GM23338 (cell line): ENCODE measurements at regions not wholly inside any gene's neighbourhood (a gene's known extent, or its start where the extent isn't known, plus 50 kb on each side); places are given as distances from the start of the nearest gene placed in this dataset.

Experiments
- ATAC-seq: fragments of 200-7000 bp; cut with Tn5 transposase; 3 replicates; pipeline ENCODE4 v1.9.1; 2020
- DNase-seq: peaks from one replicate; pipeline ENCODE4 v3.0.0-alpha.2; 2015; ENCODE audit warnings: low spot score
- H2AFZ ChIP-seq: fragments of 200-600 bp; sonication (generic); 2 replicates; pipeline ENCODE4 v1.8.0; 2016; ENCODE audit warnings: antibody characterized with exemption, mild to moderate bottlenecking, moderate library complexity
- H3F3A ChIP-seq: fragments of 200-600 bp; sonication (generic); replicated peaks from 2 replicates; pipeline ENCODE4 v1.8.0; 2017; ENCODE audit warnings: antibody characterized with exemption, mixed run types, low read depth
- H3K27ac ChIP-seq: fragments of 200-600 bp; sonication (generic); 2 replicates; pipeline ENCODE4 v1.6.1; 2016; ENCODE audit warnings: low read depth
- H3K27me3 ChIP-seq: fragments of 200-600 bp; sonication (generic); 2 replicates; pipeline ENCODE4 v1.8.0; 2016; ENCODE audit warnings: mild to moderate bottlenecking, mixed run types, moderate library complexity; ENCODE audit not compliant: insufficient read depth
- H3K36me3 ChIP-seq: fragments of 200-600 bp; sonication (generic); 2 replicates; pipeline ENCODE4 v1.8.0; 2016; ENCODE audit warnings: mild to moderate bottlenecking; ENCODE audit not compliant: insufficient read depth
- H3K4me1 ChIP-seq: fragments of 200-600 bp; sonication (generic); 2 replicates; pipeline ENCODE4 v1.8.0; 2016; ENCODE audit warnings: mild to moderate bottlenecking, moderate library complexity; ENCODE audit not compliant: insufficient read depth
- H3K4me2 ChIP-seq: fragments of 200-600 bp; sonication (generic); 2 replicates; pipeline ENCODE4 v1.7.1; 2017; ENCODE audit warnings: mixed run types
- H3K4me3 ChIP-seq: fragments of 200-600 bp; sonication (generic); 2 replicates; pipeline ENCODE4 v1.6.1; 2016; ENCODE audit warnings: mixed run types
- H3K79me2 ChIP-seq: fragments of 200-600 bp; sonication (generic); replicated peaks from 2 replicates; pipeline ENCODE4 v1.8.0; 2017; ENCODE audit warnings: mild to moderate bottlenecking; ENCODE audit not compliant: insufficient read depth
- H3K9me2 ChIP-seq: fragments of 200-600 bp; sonication (generic); 2 replicates; pipeline ENCODE4 v1.8.0; 2017; ENCODE audit not compliant: insufficient read depth
- H4K20me1 ChIP-seq: fragments of 200-600 bp; sonication (generic); replicated peaks from 2 replicates; pipeline ENCODE4 v1.8.0; 2017; ENCODE audit warnings: mild to moderate bottlenecking; ENCODE audit not compliant: insufficient read depth
- H3K27ac Mint-ChIP-seq: 2 replicates; pipeline ENCODE4 v1.8.0; 2020; ENCODE audit warnings: inconsistent platforms, mild to moderate bottlenecking, moderate library complexity, mixed read lengths
- H3K27me3 Mint-ChIP-seq: 3 replicates; pipeline ENCODE4 v1.8.0; 2022; ENCODE audit warnings: low read depth, mild to moderate bottlenecking, moderate library complexity, mixed read lengths, inconsistent platforms; ENCODE audit not compliant: insufficient read depth, poor library complexity
- H3K36me3 Mint-ChIP-seq: 3 replicates; pipeline ENCODE4 v1.8.0; 2021; ENCODE audit warnings: low read depth, mild to moderate bottlenecking, inconsistent platforms, moderate library complexity, mixed read lengths
- H3K4me1 Mint-ChIP-seq: 3 replicates; pipeline ENCODE4 v1.8.0; 2020; ENCODE audit warnings: mild to moderate bottlenecking, inconsistent platforms, mixed read lengths
- H3K4me3 Mint-ChIP-seq: 3 replicates; pipeline ENCODE4 v1.8.0; 2021; ENCODE audit warnings: moderate library complexity, mild to moderate bottlenecking, inconsistent platforms, mixed read lengths
- H3K9me3 Mint-ChIP-seq: 3 replicates; pipeline ENCODE4 v1.8.0; 2020; ENCODE audit warnings: moderate library complexity, mild to moderate bottlenecking, inconsistent platforms, mixed read lengths
- CREB1 ChIP-seq: fragments of 250-450 bp; sonication (Bioruptor Pico); IDR thresholded peaks from 2 replicates; pipeline ENCODE4 v1.5.0; 2020; ENCODE audit warnings: low read depth, mild to moderate bottlenecking, moderate library complexity
- EZH2 ChIP-seq: fragments of 200-600 bp; sonication (generic); IDR thresholded peaks from one replicate; pipeline ENCODE4 v1.8.0; 2017; ENCODE audit warnings: antibody characterized with exemption, mild to moderate bottlenecking, low read depth; ENCODE audit not compliant: unreplicated experiment
- EZH2phosphoT487 ChIP-seq: fragments of 200-600 bp; sonication (generic); IDR thresholded peaks from one replicate; pipeline ENCODE4 v1.8.1; 2018; ENCODE audit warnings: antibody characterized with exemption; ENCODE audit not compliant: unreplicated experiment
- JUNB ChIP-seq: IDR thresholded peaks from one replicate; pipeline ENCODE4 v1.6.1; 2016; ENCODE audit warnings: antibody characterized with exemption; ENCODE audit not compliant: unreplicated experiment
- NANOG ChIP-seq: IDR thresholded peaks from 2 replicates; pipeline ENCODE4 v1.6.1; 2016; ENCODE audit warnings: antibody characterized with exemption, borderline replicate concordance
- STAT1 ChIP-seq: IDR thresholded peaks from one replicate; pipeline ENCODE4 v1.6.1; 2016; ENCODE audit warnings: antibody characterized with exemption; ENCODE audit not compliant: unreplicated experiment
- ZNF114 ChIP-seq: fragments of 250-450 bp; sonication (Bioruptor Pico); IDR thresholded peaks from 2 replicates; pipeline ENCODE4 v1.5.0; 2020; ENCODE audit warnings: mild to moderate bottlenecking, moderate library complexity
- ZNF331 ChIP-seq: fragments of 250-450 bp; sonication (Bioruptor Pico); IDR thresholded peaks from 2 replicates; pipeline ENCODE4 v1.5.0; 2020; ENCODE audit warnings: low read depth, mild to moderate bottlenecking, moderate library complexity
- TF ChIP-seq, protein P1 (sequence below): IDR thresholded peaks from 2 replicates; pipeline ENCODE4 v1.6.1; 2016; ENCODE audit warnings: antibody characterized with exemption
- TF ChIP-seq, protein P2 (sequence below): IDR thresholded peaks from one replicate; pipeline ENCODE4 v1.6.1; 2018; ENCODE audit warnings: antibody characterized with exemption; ENCODE audit not compliant: unreplicated experiment
- TF ChIP-seq, protein P3 (sequence below), 2 experiments: fragments of 200-600 bp in 1 of 2; sonication (generic) in 1 of 2; conservative IDR thresholded peaks; 2 replicates each; pipeline versions ENCODE4 v1.5.1 to v1.6.1; 2016 to 2017; ENCODE audit warnings: antibody characterized with exemption in 2 of 2, low read depth in 2 of 2, mild to moderate bottlenecking in 2 of 2, moderate library complexity in 1 of 2
- TF ChIP-seq, protein P4 (sequence below): fragments of 250-450 bp; sonication (Bioruptor Pico); IDR thresholded peaks from 2 replicates; pipeline ENCODE4 v1.5.0; 2020; ENCODE audit warnings: mild to moderate bottlenecking, moderate library complexity

DNA sequence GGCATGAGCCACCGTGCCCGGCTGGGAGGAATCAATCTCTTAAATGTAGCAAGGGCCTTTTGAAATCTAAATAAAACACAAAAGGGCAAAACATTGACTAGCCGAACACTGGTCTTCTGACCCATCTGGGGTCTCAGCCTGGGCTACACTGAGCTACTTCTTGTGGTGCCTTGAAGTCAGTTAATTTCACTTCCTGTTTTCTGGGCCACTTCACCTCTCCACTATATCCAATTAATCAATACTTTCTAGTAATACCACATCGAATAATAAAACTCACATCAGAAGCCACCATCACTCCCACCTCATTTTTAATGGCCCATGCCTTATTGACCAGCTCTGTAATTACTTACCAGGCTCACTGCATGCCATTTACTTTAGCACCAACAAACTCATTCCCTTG, 138.0 kb upstream of the SAMSN1 start:
- Mint-ChIP-seq H3K4me3 (no peak overlapping the region), H3K4me1 (peaks cover 6% of the 10 kb centered on the region), H3K36me3 (0 out of 3 replicates have a peak, but pooled peaks cover under 1% of the 10 kb centered on the region), H3K27me3 (peaks cover 3% of the 10 kb centered on the region), H3K9me3 (peaks cover 3% of the 10 kb centered on the region; the same call in 1 of the 3 replicates), H3K27ac (no peak overlapping the region)
- DNase-seq = no peak
- Histone ChIP-seq H3K4me3 (no peak overlapping the region), H3K4me1 (no peaks in the 10 kb centered on the region), H3K9me2 (peaks cover 12% of the 10 kb centered on the region), H3K36me3 (no peaks in the 10 kb centered on the region), H3K27me3 (no peaks in the 10 kb centered on the region), H2AFZ (no peak overlapping the region), H3K27ac (no peak overlapping the region), H3F3A (no peaks in the 10 kb centered on the region), H4K20me1 (no peaks in the 10 kb centered on the region), H3K79me2 (no peaks in the 10 kb centered on the region), H3K4me2 (no peak overlapping the region)
- ATAC-seq = no peak
- TF ChIP-seq, protein P1, sequence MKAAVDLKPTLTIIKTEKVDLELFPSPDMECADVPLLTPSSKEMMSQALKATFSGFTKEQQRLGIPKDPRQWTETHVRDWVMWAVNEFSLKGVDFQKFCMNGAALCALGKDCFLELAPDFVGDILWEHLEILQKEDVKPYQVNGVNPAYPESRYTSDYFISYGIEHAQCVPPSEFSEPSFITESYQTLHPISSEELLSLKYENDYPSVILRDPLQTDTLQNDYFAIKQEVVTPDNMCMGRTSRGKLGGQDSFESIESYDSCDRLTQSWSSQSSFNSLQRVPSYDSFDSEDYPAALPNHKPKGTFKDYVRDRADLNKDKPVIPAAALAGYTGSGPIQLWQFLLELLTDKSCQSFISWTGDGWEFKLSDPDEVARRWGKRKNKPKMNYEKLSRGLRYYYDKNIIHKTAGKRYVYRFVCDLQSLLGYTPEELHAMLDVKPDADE = no peak
- TF ChIP-seq CREB1 (CRISPR knock-in tag) (no peak), ZNF331 (CRISPR knock-in tag) (no peak), EZH2phosphoT487 (no peak), STAT1 (no peak), NANOG (no peak), JUNB (no peak), EZH2 (no peak), ZNF114 (CRISPR knock-in tag) (no peak)
- TF ChIP-seq, protein P2, sequence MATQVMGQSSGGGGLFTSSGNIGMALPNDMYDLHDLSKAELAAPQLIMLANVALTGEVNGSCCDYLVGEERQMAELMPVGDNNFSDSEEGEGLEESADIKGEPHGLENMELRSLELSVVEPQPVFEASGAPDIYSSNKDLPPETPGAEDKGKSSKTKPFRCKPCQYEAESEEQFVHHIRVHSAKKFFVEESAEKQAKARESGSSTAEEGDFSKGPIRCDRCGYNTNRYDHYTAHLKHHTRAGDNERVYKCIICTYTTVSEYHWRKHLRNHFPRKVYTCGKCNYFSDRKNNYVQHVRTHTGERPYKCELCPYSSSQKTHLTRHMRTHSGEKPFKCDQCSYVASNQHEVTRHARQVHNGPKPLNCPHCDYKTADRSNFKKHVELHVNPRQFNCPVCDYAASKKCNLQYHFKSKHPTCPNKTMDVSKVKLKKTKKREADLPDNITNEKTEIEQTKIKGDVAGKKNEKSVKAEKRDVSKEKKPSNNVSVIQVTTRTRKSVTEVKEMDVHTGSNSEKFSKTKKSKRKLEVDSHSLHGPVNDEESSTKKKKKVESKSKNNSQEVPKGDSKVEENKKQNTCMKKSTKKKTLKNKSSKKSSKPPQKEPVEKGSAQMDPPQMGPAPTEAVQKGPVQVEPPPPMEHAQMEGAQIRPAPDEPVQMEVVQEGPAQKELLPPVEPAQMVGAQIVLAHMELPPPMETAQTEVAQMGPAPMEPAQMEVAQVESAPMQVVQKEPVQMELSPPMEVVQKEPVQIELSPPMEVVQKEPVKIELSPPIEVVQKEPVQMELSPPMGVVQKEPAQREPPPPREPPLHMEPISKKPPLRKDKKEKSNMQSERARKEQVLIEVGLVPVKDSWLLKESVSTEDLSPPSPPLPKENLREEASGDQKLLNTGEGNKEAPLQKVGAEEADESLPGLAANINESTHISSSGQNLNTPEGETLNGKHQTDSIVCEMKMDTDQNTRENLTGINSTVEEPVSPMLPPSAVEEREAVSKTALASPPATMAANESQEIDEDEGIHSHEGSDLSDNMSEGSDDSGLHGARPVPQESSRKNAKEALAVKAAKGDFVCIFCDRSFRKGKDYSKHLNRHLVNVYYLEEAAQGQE = no peak
- TF ChIP-seq, protein P3, sequence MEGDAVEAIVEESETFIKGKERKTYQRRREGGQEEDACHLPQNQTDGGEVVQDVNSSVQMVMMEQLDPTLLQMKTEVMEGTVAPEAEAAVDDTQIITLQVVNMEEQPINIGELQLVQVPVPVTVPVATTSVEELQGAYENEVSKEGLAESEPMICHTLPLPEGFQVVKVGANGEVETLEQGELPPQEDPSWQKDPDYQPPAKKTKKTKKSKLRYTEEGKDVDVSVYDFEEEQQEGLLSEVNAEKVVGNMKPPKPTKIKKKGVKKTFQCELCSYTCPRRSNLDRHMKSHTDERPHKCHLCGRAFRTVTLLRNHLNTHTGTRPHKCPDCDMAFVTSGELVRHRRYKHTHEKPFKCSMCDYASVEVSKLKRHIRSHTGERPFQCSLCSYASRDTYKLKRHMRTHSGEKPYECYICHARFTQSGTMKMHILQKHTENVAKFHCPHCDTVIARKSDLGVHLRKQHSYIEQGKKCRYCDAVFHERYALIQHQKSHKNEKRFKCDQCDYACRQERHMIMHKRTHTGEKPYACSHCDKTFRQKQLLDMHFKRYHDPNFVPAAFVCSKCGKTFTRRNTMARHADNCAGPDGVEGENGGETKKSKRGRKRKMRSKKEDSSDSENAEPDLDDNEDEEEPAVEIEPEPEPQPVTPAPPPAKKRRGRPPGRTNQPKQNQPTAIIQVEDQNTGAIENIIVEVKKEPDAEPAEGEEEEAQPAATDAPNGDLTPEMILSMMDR (conservative IDR thresholded peaks at IDR 0.05; ENCODE audit: low read depth in 2 of 2) = no peak
- TF ChIP-seq, protein P4, sequence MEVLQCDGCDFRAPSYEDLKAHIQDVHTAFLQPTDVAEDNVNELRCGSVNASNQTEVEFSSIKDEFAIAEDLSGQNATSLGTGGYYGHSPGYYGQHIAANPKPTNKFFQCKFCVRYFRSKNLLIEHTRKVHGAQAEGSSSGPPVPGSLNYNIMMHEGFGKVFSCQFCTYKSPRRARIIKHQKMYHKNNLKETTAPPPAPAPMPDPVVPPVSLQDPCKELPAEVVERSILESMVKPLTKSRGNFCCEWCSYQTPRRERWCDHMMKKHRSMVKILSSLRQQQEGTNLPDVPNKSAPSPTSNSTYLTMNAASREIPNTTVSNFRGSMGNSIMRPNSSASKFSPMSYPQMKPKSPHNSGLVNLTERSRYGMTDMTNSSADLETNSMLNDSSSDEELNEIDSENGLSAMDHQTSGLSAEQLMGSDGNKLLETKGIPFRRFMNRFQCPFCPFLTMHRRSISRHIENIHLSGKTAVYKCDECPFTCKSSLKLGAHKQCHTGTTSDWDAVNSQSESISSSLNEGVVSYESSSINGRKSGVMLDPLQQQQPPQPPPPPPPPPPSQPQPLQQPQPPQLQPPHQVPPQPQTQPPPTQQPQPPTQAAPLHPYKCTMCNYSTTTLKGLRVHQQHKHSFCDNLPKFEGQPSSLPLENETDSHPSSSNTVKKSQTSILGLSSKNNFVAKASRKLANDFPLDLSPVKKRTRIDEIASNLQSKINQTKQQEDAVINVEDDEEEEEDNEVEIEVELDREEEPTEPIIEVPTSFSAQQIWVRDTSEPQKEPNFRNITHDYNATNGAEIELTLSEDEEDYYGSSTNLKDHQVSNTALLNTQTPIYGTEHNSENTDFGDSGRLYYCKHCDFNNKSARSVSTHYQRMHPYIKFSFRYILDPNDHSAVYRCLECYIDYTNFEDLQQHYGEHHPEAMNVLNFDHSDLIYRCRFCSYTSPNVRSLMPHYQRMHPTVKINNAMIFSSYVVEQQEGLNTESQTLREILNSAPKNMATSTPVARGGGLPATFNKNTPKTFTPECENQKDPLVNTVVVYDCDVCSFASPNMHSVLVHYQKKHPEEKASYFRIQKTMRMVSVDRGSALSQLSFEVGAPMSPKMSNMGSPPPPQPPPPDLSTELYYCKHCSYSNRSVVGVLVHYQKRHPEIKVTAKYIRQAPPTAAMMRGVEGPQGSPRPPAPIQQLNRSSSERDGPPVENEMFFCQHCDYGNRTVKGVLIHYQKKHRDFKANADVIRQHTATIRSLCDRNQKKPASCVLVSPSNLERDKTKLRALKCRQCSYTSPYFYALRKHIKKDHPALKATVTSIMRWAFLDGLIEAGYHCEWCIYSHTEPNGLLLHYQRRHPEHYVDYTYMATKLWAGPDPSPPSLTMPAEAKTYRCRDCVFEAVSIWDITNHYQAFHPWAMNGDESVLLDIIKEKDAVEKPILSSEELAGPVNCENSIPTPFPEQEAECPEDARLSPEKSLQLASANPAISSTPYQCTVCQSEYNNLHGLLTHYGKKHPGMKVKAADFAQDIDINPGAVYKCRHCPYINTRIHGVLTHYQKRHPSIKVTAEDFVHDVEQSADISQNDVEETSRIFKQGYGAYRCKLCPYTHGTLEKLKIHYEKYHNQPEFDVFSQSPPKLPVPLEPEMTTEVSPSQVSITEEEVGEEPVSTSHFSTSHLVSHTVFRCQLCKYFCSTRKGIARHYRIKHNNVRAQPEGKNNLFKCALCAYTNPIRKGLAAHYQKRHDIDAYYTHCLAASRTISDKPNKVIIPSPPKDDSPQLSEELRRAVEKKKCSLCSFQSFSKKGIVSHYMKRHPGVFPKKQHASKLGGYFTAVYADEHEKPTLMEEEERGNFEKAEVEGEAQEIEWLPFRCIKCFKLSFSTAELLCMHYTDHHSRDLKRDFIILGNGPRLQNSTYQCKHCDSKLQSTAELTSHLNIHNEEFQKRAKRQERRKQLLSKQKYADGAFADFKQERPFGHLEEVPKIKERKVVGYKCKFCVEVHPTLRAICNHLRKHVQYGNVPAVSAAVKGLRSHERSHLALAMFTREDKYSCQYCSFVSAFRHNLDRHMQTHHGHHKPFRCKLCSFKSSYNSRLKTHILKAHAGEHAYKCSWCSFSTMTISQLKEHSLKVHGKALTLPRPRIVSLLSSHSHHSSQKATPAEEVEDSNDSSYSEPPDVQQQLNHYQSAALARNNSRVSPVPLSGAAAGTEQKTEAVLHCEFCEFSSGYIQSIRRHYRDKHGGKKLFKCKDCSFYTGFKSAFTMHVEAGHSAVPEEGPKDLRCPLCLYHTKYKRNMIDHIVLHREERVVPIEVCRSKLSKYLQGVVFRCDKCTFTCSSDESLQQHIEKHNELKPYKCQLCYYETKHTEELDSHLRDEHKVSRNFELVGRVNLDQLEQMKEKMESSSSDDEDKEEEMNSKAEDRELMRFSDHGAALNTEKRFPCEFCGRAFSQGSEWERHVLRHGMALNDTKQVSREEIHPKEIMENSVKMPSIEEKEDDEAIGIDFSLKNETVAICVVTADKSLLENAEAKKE = no peak
